MM.1S (cell line): ENCODE measurements at regions not wholly inside any gene's neighbourhood (a gene's known extent, or its start where the extent isn't known, plus 50 kb on each side); places are given as distances from the start of the nearest gene placed in this dataset.

Source experiments
- EZH2 ChIP-seq: fragments of 300-600 bp; sonication (generic); optimal IDR thresholded peaks from 2 replicates; pipeline ENCODE3; 2017; ENCODE audit warnings: low read depth, mild to moderate bottlenecking, antibody characterized with exemption, low read length, mixed read lengths
- EZH2phosphoT487 ChIP-seq: fragments of 300-600 bp; sonication (generic); IDR thresholded peaks from 2 replicates; pipeline ENCODE4 v1.6.1; 2018; ENCODE audit warnings: antibody characterized with exemption, low read length
- TF ChIP-seq, protein P1 (sequence below): fragments of 300-600 bp; sonication (generic); IDR thresholded peaks from 2 replicates; pipeline ENCODE4 v1.5.1; 2016; ENCODE audit warnings: antibody characterized with exemption, low read length, mixed read lengths

- TF ChIP-seq, protein P1, sequence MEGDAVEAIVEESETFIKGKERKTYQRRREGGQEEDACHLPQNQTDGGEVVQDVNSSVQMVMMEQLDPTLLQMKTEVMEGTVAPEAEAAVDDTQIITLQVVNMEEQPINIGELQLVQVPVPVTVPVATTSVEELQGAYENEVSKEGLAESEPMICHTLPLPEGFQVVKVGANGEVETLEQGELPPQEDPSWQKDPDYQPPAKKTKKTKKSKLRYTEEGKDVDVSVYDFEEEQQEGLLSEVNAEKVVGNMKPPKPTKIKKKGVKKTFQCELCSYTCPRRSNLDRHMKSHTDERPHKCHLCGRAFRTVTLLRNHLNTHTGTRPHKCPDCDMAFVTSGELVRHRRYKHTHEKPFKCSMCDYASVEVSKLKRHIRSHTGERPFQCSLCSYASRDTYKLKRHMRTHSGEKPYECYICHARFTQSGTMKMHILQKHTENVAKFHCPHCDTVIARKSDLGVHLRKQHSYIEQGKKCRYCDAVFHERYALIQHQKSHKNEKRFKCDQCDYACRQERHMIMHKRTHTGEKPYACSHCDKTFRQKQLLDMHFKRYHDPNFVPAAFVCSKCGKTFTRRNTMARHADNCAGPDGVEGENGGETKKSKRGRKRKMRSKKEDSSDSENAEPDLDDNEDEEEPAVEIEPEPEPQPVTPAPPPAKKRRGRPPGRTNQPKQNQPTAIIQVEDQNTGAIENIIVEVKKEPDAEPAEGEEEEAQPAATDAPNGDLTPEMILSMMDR = no peak
- TF ChIP-seq EZH2 = no peak
- no peak for TF ChIP-seq EZH2phosphoT487
Measured at GRCh38 chr19:28218728-28219127, 994.2 kb downstream of the UQCRFS1 start.
